ENCODE measurements at regions not wholly inside any gene's neighbourhood (a gene's known extent, or its start where the extent isn't known, plus 50 kb on each side); places are given as distances from the start of the nearest gene placed in this dataset.

DNA sequence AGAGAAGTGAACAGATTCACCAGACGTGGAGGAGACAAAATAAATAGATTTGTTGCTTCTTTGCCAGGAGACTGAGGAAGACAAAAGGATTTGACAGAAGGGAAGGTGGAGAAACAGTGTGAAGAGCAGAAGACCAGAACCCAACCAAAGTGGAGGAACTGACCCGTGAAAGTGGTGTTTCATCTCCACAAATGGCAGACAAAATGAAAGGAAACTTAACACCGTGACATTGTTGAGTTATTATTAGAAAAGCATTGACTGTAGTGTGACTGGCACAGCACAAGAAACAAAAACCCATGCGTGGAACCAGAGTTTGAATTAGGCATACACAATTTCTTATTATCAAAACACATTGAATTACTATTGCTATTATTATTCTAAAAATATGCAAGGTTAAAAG, 518.1 kb downstream of the TMEM121 start:
- TF ChIP-seq, protein P1, sequence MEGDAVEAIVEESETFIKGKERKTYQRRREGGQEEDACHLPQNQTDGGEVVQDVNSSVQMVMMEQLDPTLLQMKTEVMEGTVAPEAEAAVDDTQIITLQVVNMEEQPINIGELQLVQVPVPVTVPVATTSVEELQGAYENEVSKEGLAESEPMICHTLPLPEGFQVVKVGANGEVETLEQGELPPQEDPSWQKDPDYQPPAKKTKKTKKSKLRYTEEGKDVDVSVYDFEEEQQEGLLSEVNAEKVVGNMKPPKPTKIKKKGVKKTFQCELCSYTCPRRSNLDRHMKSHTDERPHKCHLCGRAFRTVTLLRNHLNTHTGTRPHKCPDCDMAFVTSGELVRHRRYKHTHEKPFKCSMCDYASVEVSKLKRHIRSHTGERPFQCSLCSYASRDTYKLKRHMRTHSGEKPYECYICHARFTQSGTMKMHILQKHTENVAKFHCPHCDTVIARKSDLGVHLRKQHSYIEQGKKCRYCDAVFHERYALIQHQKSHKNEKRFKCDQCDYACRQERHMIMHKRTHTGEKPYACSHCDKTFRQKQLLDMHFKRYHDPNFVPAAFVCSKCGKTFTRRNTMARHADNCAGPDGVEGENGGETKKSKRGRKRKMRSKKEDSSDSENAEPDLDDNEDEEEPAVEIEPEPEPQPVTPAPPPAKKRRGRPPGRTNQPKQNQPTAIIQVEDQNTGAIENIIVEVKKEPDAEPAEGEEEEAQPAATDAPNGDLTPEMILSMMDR (IDR thresholded peaks at IDR 0.05; ENCODE audit: extremely low read depth in 1 of 2, insufficient read depth in 1 of 2, low read depth in 1 of 2, low read length in 2 of 2) = no peak
- TF ChIP-seq POLR2A (IDR thresholded peaks at IDR 0.05; ENCODE audit: low read depth, low read length) (no peak), POLR2AphosphoS5 (IDR thresholded peaks at IDR 0.05; ENCODE audit: insufficient read depth, low read depth, low read length) (no peak), EZH2 (IDR thresholded peaks at IDR 0.05; ENCODE audit: borderline replicate concordance, low read depth, low read length, severe bottlenecking) (no peak), MYC (IDR thresholded peaks at IDR 0.05; ENCODE audit: low read depth, low read length) (no peak), GATA2 (IDR thresholded peaks at IDR 0.05; ENCODE audit: insufficient read depth, insufficient read length, low read depth, low read length) (no peak)
- TF ChIP-seq, protein P2, sequence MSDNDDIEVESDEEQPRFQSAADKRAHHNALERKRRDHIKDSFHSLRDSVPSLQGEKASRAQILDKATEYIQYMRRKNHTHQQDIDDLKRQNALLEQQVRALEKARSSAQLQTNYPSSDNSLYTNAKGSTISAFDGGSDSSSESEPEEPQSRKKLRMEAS (IDR thresholded peaks at IDR 0.05; ENCODE audit: insufficient read depth, insufficient read length) = no peak

All from endothelial cell of umbilical vein (primary cell).